Stimulated activated CD8-positive, alpha-beta memory T cell treated with anti-CD3 and anti-CD28 coated beads, Interleukin-2, amount 100 ng/mL, for 1 hour (primary cell): ENCODE measurements at regions not wholly inside any gene's neighbourhood (a gene's known extent, or its start where the extent isn't known, plus 50 kb on each side); places are given as distances from the start of the nearest gene placed in this dataset.
"Not testable (repeated sequence)": the region's sequence is repeated elsewhere in the genome, so short reads cannot be mapped to it uniquely, and the experiment has no call there.

Source experiments
- DNase-seq, 2 donors: peaks; one replicate each; pipeline ENCODE4 v3.0.0-alpha.2; 2020; ENCODE audit warnings: low read depth in 2 of 2

DNA sequence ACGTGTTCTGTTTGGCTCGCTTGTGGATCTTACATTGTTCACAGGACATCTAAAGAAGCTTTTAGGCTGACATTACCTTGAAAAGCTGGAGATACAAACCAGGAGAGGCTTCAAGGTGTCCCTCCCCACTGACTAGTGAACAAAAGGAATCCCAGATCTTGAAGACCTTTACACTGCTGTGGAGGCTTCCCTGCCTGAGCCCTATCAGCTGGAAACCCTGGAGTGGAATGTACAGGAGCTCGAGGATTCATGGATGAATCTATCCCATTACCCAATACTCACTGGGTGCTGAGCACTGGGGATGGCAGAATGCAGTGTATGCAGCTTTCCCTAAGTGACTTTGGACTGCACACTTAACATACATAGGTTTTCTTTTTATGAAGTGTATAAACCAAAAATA, 82.3 kb upstream of the MFGE8 start:
- no peak for DNase-seq

DNA sequence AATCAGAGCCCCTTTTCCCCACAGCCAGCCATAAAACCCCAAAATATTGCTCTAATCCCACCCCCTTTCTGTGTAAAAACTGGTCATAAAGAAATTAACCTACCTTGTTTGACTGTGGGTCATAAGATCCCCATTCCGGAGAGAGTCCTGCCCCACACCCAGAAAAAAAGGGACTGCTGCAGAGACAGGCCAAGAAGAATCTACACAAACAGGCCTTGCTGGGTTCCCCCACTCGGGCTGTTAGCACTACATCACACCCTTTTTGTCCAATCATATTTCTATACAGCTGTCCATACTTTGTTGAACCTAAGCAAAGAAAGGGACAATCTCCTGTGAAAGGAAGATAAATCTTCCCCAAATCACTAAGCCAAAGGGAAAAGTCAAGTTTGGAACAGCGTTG, 84.4 kb upstream of the MFGE8 start:
- no peak for DNase-seq

DNA sequence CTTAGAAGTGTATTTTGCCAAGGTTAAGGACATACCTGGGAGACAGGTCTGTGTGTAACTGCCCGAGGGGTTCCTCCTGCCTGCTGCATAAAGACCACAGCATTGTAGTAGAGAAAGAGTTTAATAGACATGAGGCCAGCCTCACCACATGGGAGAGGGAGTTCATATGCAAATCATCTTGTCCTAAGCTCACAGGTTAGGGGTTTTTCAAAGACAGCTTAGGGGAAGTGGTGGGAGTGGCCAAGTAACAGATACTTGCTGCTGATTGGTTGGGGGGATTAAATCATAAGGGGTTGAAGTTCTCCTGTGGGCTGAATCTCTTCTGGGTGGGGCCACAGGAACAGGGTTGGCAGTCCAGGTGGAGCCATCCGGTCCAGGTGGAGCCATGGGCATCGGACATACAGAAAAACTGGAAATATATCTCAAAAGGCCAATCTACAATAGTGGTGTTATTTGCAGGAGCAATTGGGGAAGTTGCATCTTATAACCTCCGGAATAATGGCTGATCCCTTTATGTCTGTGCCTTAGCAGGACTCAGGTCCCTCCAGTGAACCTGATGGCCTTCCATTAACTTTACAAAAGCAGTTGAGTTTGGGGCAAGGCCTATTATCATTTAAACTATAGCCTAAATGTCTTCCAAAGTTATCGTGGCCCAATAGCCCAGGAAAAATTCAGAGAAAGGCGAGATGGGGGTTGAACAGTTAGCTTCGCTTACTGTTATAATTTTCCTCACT, 86.0 kb upstream of the MFGE8 start:
- no peak for DNase-seq

DNA sequence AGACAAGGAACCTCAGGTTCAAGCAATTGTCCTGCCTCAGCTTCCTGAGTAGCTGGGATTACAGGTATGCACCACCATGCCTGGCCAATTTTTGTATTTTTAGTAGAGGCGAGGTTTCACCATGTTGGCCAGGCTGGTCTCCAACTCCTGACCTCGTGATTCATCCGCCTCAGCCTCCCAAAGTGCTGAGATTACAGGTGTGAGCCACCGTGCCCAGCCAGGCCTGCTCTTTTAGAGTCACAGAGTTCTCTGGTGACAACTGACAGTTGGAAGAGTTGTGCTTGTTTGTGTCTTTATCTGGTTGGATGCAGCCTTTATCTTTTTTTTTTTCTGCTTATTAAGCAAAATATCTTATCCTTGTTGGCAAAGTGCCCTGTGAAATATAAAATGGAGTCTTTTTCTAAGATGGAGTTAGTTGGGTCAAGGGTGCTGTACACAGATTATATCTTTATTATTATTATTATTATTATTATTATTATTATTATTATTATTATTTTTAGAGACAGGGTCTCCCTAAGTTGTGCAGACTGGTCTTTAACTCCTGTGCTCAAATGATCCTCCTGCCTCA, 86.5 kb upstream of the ABHD2 start:
- DNase-seq: not testable (repeated sequence)

DNA sequence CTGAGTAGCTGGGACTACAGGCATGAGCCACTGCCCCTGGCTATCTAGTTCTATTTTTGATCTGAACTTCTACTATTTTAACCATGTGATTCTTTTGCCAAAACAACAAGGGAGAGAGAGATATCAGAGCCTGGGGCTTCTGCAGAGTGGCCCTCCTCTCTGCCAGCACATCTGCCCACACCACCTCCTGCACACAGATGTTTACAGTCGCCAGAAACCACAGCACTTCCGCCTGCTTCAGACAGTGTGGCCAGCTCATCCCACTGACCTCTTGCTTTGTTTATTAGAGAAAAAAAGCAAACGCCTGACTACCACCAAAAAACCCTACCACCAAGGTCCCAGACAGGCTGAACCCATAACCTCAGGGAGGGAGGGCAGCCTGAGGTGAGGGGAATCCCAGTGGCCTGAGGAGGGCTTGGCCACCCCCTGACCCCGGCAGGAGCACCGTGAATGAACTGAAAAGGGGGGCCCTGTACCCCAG, 85.9 kb upstream of the ABHD2 start:
- no peak for DNase-seq

DNA sequence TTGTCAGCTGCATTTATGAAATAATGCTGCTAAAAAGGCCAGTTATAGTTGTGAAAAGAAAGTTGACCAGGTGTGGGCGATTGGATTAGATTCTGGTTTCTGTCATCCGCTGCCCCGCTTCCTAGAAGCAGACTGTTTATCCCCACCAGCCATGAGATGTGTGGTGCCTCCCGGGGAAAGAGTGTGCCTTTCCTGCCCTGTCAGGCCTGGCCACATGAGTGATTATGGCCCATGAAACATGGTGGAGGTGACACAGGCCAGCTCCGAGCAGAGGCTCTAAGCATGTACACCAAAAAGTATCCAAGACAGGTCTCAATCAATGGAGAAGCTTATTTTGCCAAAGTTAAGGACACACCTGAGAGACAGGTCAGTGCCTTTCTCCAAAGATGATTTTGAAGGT, 85.4 kb upstream of the ABHD2 start:
- no peak for DNase-seq

DNA sequence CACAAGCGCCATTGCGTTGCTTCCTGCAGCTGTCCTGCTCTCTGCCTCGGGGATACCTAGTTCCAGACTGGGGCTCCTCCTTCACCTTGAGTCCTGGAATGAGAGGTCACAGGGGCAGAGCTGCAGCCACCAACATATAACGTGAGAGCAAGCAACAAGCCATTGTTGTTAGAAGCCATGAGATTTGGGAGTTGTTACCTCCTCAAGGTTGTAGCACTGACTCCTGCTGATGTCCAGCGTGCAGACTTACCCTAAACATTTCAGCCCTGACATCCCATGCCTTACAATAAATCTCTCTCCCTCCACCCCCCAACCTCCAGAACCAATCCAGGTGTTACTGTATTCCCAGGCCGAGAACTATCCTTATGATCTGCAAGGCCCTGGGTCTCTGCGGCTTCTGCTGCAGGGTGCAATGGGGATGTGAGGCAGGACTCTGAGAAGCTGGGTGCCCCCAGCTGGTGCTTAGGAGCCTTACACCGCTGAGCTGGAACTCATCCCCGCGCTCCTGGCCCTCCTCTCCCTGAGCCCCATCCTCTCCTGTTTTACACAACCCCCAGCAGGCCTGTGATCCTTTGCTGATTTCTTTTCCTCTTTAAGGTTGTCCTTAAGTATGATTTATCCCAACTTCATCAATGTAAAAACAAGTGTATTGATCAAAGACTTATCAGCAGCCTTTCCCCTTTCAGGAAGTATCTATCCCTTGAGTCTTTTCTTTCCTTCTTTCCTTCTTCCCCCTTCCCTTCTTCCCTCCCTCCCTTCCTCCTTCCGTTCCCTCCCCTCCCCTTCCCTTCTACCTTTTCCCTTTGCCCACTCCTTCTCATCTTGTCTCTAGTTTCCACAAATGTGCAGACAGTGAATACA, 84.2 kb upstream of the ABHD2 start:
- no peak for DNase-seq

DNA sequence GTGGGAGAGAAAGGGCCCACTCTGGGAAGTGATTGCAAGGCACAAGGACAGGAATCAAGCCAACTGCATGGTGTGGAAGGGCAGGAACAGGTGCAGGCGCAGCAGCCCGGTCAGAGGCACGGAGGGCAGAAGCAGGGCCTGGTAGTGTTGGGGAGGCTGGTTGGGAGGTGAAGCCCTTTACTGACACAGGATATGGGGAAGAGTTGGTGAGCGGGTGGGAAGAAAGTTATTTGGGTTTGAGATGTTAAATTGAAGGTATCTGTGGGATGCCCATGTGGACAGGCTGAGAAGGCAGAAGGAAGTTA, 83.6 kb upstream of the ABHD2 start:
- no peak for DNase-seq

DNA sequence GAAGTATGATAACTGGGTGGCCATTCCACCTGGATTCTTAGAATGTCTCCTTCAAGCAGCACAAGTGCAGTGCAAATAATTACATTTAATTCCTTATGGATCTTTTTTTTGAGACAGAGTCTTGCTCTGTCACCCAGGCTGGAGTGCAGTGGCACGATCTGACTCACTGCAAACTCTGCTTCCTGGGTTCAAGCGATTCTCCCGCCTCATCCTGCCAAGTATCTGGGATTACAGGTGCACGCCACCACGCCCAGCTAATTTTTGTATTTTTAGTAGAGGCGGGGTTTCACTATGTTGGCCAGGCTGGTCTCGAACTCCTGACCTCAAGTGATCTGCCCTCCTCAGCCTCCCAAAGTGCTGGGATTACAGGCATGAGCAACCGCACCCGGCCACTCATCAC, 80.7 kb upstream of the ABHD2 start:
- DNase-seq: not testable (repeated sequence)

DNA sequence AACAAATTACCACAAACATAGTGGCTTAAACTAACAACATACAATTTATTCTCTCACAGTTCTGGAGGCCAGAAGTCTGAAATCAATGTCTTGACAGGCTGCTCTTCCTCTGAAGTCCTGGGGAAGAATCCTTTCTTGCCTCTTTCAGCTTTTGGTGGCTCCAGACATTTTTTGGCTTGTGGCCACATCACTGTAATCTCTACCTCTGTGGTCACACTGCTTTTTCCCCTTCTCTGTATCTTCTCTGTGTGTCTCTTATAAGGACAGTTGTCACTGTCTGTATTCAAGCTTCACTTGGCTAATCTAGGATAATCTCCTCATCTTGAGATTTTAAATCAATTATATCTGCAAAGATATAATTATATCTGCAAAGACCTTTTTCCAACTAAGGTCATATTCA, 80.3 kb upstream of the ABHD2 start:
- no peak for DNase-seq

DNA sequence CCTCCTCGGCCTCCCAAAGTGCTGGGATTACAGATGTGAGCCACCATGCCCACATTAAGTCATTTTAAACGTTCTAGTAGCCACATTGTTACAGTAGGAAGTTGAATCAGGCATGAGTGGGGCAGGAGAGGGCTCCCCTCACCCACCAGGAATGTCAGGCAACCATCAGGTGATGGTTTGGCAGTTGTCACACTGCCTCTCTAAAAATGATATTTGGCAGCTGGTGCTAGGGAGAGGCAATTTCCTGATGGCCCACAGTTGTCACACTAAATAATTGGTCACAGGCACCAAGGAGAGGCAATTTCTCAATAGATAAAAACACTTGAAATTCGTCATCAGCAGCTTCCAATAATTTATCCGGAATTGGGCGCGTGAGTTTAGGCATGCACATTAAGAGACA, 79.2 kb upstream of the ABHD2 start:
- no peak for DNase-seq

DNA sequence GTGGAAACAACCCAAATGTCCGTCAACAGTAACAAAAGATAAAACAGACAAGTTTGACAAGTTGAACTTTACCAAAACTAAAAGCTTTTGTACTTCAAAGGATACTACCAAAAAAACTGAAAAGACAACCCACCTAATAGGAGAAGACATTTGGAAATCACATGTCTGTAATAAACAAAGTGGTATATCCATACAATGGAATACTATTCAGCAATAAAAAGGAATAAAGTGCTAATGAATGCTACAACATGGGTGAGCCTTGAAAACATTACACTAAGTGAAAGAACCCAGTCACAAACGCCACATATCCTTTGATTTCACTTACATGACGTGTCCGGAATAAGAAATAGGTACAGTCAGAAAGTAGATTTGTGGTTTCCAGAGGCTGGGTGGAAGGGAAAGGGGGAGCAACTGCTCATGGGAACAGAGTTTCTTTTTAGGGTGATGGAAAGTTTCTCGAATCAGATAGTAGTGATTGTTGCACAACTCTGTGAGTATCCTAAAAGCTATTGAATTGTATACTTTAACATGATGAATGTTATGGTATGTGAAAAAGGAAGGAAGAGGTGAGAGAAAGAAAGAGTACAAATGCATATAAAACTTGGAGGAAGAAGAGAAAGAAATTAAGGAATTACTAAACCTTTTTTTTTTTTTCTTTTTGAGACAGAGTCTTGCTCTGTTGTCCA, 72.7 kb upstream of the ABHD2 start:
- DNase-seq: no peak

DNA sequence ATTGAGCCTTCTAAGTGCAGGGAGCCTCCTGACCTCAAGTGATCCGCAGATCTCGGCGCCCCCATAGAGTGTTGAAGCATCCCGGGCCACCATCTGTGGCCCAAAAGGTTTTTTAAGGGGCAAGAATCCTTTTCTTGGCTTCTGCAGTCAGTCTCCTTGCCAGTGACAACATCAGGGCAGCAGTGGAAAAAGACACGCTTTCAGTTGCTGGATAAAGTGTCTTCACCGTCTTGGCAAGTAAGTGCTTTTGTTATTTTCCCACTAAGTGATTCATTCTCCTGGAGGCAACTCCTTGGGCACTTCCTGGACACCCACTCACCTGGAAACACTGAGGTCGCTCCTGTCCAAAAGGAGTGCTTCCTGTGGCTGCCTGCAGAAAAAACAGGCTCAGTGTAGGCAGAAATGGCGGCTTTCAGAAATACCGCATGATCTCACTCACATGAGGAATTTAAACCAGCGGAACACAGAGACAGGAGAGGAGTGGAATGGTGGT, 71.7 kb upstream of the ABHD2 start:
- no peak for DNase-seq

DNA sequence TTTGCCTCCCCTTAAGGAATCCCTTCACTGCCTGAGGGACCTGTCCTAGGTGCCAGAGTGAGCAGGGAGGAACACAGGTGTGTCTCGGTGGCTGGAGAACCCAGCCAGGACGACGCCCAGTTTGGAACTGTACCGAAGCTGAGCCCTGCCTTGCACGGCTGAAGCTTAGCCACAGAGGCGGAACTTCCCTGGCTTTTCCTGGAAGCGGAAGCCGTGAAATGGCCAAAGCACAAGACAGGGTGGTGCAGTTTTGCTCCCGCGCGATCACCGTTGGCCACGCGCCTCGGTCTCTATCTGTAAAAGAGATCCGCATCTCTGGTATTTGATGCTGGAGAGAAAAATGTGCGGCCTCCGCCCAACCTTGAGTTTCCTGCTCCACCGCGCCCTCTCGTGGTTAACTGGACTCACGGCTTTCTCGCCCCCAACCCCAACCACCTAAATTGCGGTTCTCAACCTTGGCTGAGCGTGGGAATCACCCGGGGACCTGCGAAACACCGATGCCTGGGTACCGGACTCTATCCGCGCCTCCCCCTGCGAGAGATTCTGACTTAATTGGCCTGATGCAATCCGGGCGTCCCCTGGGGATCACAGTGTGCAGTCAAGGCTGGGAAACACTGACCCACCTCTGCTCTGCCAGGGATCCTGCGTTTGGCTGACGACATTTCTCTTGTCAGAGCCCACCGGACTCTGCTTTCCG, 70.7 kb upstream of the ABHD2 start:
- DNase-seq: peak; percentile 53 to 77

DNA sequence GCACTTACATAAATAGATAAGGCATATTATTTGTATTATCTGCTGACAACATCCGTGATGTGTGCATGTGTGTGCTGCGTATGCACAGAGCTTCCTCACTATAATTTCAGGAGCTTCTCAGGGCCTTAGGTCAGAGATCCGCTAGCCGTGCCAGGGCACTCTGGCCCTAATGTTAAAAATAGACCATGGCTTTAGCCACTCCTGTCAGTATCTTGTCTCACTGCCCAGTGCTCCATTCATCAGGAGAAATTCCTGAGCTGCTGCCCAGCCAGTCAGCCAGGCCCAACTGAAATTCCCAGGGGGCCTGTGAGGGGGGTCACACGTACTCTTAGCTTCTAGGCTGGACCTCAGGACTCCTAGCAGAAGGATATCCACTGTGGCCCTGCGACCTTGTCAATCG, 70.0 kb upstream of the ABHD2 start:
- DNase-seq: no peak

DNA sequence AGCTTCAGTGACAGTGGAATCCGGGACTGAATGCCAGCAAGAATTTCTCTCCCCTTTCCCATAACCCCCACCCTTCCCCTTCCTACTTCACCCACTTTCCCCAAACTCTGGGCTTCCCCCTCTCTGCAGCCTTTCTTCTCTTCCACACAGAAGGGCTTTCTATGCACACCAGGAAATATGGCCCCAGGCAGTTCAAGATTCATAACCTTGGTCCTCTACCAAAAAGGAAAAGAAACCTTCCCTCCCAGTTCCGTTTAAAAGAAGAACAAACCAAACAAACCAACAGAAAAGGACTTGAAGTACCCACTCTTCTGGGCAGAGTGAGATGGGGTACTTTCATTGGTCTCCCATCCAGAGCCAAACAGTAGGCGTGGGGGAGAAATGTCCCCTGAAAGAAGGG, 68.8 kb upstream of the ABHD2 start:
- DNase-seq: no peak

DNA sequence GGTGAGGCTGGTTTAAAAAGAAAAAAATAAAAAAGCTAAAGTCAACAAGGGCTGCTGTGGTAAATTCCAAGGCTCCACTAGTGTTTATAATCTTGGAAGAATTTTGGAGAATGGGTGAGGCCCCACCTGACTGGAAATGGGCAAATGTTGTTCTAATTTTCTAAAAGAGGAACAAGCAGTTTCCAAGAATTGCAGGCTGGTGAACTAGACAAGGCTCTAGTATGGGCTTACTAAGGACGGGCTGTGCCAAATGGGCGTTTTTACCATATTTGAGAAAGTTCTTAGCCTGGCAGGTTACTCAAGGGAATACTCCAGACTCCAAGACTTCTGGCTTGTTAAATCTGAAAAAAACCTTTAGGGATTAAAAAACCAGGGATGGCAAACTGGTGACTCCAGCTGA, 67.0 kb upstream of the ABHD2 start:
- DNase-seq: no peak

DNA sequence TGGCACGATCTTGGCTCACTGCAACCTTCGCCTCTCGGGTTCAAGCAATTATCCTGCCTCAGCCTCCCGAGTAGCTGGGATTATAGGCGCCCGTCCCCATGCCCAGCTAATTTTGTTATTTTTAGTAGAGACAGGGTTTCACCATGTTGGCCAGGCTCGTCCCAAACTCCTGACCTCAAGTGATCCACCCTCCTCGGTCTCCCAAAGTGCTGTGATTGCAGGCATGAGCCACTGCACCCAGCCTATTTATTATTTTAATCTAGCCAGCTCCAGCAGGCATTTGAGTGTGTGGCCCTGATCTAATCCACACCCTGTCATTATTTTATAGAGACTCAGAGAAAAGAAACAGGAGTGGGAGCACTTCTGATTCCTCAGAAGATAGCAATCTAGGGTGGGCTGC, 66.4 kb upstream of the ABHD2 start:
- DNase-seq: not testable (repeated sequence)

DNA sequence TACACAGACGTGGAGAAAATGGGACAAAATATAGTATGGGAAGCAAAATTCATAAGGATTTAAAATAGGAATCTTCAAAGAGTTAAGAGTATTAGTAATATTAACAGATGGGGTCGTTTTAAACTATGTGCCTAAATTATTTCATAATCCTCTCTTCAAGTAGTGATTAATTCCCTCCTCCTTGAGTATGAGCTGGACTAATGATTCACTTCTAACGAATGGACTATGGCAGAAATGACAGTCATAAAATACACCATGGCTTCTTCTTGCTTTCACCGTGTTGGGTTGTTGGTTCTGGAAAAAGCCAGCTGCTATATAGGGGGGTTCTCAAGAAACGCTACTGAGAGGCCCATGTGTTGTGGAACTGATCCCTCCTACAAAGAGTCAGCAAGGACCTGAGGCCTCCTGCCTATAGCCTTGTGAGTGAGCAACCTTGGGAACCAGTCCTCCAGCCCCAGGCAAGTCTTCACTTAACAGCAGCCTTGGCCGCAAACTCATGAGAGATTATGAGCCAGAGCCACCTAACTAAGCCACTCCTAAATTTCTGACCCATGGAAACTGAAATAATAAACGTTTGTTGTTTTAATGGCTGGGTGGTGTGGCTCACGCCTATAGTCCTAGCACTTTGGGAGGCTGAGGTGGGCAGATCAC, 64.8 kb upstream of the ABHD2 start:
- no peak for DNase-seq

DNA sequence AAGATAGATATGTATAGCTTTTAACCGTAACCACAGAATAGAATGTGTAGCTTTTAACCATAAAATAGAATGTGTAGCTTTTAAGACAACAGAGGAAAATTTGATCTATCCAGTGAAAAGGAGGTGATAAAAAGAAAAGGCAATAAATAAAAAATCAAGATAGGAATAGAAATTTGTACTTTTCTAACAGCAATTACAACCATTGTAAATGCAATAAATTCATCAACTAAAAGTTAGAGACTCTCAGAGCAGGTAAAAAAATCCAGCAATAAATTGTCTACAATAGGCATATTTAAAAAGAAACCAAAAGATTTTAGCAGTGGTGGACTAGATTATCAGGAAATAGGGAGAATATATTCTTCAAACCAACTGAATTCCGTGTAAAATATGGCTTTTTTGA, 63.8 kb upstream of the ABHD2 start:
- no peak for DNase-seq

DNA sequence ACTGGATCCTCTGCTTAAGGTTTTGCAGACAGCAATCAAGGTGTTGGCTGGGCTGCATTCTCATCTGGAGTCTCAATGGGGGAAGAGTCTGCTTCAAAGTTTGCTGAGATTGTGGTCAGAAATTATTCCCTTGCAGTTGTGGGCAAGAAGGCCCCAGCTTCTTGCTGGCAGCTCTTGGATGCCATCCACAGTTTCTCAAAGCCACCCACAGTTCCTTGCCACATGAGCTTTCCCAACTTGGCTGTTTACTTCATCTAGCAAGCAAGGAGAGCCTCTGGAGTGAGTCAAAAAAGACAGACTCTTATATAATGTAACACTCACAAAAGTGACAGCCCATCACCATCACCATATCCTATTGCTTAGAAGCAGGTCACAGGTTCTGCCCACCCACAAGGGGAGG, 62.1 kb upstream of the ABHD2 start:
- DNase-seq: no peak
